Skeletal muscle satellite cell (primary cell): ENCODE measurements at regions not wholly inside any gene's neighbourhood (a gene's known extent, or its start where the extent isn't known, plus 50 kb on each side); places are given as distances from the start of the nearest gene placed in this dataset.

Experiments used
- H3K27me3 ChIP-seq: 2 replicates; pipeline ENCODE4 v1.7.0; 2013; ENCODE audit warnings: low read length; ENCODE audit not compliant: control insufficient read depth, insufficient read depth
- H3K36me3 ChIP-seq: 2 replicates; pipeline ENCODE4 v1.7.0; 2013; ENCODE audit warnings: mild to moderate bottlenecking, control low read depth, low read length; ENCODE audit not compliant: insufficient read depth
- H3K4me1 ChIP-seq: 2 replicates; pipeline ENCODE4 v1.7.0; 2013; ENCODE audit warnings: low read length; ENCODE audit not compliant: control insufficient read depth, insufficient read depth
- H3K4me2 ChIP-seq: 2 replicates; pipeline ENCODE4 v1.7.0; 2013; ENCODE audit warnings: mild to moderate bottlenecking, low read length
- H3K4me3 ChIP-seq: 2 replicates; pipeline ENCODE4 v1.7.0; 2013; ENCODE audit warnings: low read length
- H3K9ac ChIP-seq: 2 replicates; pipeline ENCODE4 v1.7.0; 2013; ENCODE audit warnings: mild to moderate bottlenecking, low read depth, low read length, moderate library complexity
- H3K9me3 ChIP-seq: replicated peaks from 2 replicates; pipeline ENCODE4 v1.7.0; 2013; ENCODE audit warnings: mild to moderate bottlenecking, control low read depth, low read length

- Histone ChIP-seq H3K36me3 (no peaks in the 10 kb centered on the region), H3K4me2 (no peak overlapping the region), H3K9me3 (peaks cover 3% of the 10 kb centered on the region), H3K27me3 (no peaks in the 10 kb centered on the region), H3K9ac (no peak overlapping the region), H3K4me1 (peaks cover 53% of the 10 kb centered on the region), H3K4me3 (no peak overlapping the region)
Observed at GRCh38 chr2:237177052-237177451, 91.4 kb downstream of the COPS8 start.

DNA sequence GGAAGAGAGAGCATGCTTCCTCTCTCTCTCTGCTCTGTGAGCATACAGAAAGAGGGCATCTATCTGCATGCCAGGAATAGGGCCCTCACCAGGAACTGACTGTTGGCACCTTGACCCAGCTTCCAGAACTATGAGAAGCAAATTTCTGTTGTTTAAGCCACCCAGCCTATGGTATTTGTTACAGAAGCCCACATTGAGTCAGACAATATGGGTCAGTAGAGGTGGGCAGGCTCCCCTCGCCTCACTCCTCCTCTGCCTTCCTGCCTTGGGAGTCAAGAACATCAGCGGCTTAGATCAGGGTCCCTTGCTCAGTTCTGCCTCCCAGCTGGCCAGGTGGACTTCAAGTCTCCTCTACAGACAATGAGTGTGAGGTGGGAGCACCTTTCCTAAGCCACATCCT, 92.3 kb downstream of the COPS8 start:
- Histone ChIP-seq H3K9me3 (peaks cover 3% of the 10 kb centered on the region), H3K9ac (peak overlapping the region; percentile 0), H3K36me3 (no peaks in the 10 kb centered on the region), H3K4me3 (no peak overlapping the region), H3K27me3 (no peaks in the 10 kb centered on the region), H3K4me2 (peak overlapping the region; percentile 25), H3K4me1 (peaks cover 53% of the 10 kb centered on the region)

DNA sequence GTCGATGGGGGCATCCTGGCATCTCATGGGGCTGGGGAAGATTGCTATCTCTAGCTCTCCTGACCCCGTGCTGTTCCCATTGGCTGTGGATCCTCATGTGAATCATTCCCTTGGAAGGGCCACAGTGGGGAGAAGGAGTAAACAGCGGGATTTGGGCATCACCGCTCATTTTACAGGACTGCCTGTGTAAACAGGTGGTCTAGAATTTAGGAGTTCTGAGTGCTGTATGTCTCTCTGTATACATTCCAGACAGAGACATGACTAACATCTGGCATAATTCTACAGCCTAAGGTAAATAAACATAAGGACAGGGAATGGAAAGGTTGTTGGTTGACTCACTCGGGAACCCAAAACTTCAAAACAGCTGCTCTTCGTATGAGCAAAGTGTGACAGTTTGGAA, 92.7 kb downstream of the COPS8 start:
- Histone ChIP-seq H3K9me3 (peaks cover 3% of the 10 kb centered on the region), H3K4me1 (peaks cover 53% of the 10 kb centered on the region), H3K36me3 (no peaks in the 10 kb centered on the region), H3K27me3 (no peaks in the 10 kb centered on the region), H3K4me3 (no peak overlapping the region), H3K9ac (peak overlapping the region; percentile 0), H3K4me2 (peak overlapping the region; percentile 25)

DNA sequence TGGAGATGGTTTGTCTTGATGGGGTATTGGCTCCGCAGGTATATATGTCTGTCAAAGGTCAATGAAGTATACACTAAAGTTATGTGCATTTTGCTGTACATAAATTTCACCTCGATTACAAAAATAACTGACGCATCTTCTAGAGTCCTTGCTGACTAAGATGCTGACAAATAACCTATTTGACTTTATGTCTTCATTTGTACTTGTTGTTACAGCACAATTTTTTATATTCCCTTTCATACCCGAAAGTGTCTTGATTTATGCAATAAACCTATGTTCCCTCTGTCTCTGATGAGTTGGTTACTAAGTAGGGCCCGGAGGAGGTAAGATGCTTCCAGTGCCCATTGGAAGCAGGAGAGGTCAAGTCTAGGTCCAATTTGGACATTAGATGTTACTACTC, 93.5 kb downstream of the COPS8 start:
- H3K27me3 ChIP-seq = no peaks in the 10 kb centered on the region
- H3K9ac ChIP-seq = peak overlapping the region; percentile 45
- peak overlapping the region; percentile 25 for H3K4me2 ChIP-seq
- peaks cover 59% of the 10 kb centered on the region for H3K4me1 ChIP-seq
- H3K9me3 ChIP-seq = no peaks in the 10 kb centered on the region
- no peak overlapping the region for H3K4me3 ChIP-seq
- no peaks in the 10 kb centered on the region for H3K36me3 ChIP-seq

GRCh38 chr2:237180187-237180586, 94.5 kb downstream of the COPS8 start:
- Histone ChIP-seq H3K9me3 (no peaks in the 10 kb centered on the region), H3K4me2 (no peak overlapping the region), H3K27me3 (no peaks in the 10 kb centered on the region), H3K36me3 (no peaks in the 10 kb centered on the region), H3K9ac (no peak overlapping the region), H3K4me1 (peaks cover 69% of the 10 kb centered on the region), H3K4me3 (no peak overlapping the region)

- Histone ChIP-seq H3K9ac (no peak overlapping the region), H3K27me3 (no peaks in the 10 kb centered on the region), H3K4me2 (no peak overlapping the region), H3K36me3 (no peaks in the 10 kb centered on the region), H3K9me3 (no peaks in the 10 kb centered on the region), H3K4me3 (no peak overlapping the region), H3K4me1 (peaks cover 69% of the 10 kb centered on the region)
Observed at GRCh38 chr2:237180987-237181386, 95.3 kb downstream of the COPS8 start.

DNA sequence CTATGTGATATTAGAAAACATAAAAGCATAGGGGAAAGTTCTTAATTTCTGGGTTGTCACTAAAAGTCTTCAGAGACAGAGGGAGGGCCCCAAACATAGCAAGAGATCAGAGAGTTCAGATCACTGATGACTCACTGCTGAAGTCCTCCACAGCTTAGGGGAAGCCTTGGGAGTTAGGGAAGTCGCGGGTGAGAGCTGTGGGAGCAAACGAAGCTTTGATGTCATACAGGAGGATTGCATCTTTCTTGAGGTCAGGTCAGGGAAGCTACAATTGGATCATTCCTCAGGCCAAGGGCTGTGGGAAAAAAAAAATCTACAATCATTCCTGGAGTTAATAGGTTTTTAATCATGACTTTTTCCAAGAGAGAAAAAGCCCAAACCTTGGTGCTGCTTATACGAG, 96.2 kb downstream of the COPS8 start:
- Histone ChIP-seq H3K27me3 (no peaks in the 10 kb centered on the region), H3K36me3 (no peaks in the 10 kb centered on the region), H3K4me3 (no peak overlapping the region), H3K9me3 (no peaks in the 10 kb centered on the region), H3K4me2 (peak overlapping the region; percentile 27), H3K4me1 (peaks cover 69% of the 10 kb centered on the region), H3K9ac (peak overlapping the region; percentile 19)

GRCh38 chr2:237182422-237183123, 96.9 kb downstream of the COPS8 start:
- H3K4me2 ChIP-seq = no peak overlapping the region
- H3K4me1 ChIP-seq = peaks cover 63% of the 10 kb centered on the region
- no peaks in the 10 kb centered on the region for H3K27me3 ChIP-seq
- H3K9ac ChIP-seq = peak overlapping the region; percentile 16
- no peak overlapping the region for H3K4me3 ChIP-seq
- H3K9me3 ChIP-seq = no peaks in the 10 kb centered on the region
- H3K36me3 ChIP-seq = no peaks in the 10 kb centered on the region

- Histone ChIP-seq H3K4me3 (no peak overlapping the region), H3K4me1 (peaks cover 46% of the 10 kb centered on the region), H3K4me2 (peak overlapping the region; percentile 33), H3K27me3 (no peaks in the 10 kb centered on the region), H3K36me3 (no peaks in the 10 kb centered on the region), H3K9ac (no peak overlapping the region), H3K9me3 (no peaks in the 10 kb centered on the region)
Observed at GRCh38 chr2:237184192-237184918, 98.7 kb downstream of the COPS8 start.

GRCh38 chr2:237184919-237185552, 99.3 kb downstream of the COPS8 start:
- Histone ChIP-seq H3K9me3 (no peaks in the 10 kb centered on the region), H3K4me1 (peaks cover 40% of the 10 kb centered on the region), H3K4me2 (peak overlapping the region; percentile 33), H3K4me3 (no peak overlapping the region), H3K36me3 (no peaks in the 10 kb centered on the region), H3K9ac (no peak overlapping the region), H3K27me3 (no peaks in the 10 kb centered on the region)

GRCh38 chr2:237185553-237185925, 99.8 kb downstream of the COPS8 start:
- H3K4me1 ChIP-seq = peaks cover 36% of the 10 kb centered on the region
- H3K4me3 ChIP-seq = no peak overlapping the region
- H3K4me2 ChIP-seq = no peak overlapping the region
- no peak overlapping the region for H3K9ac ChIP-seq
- H3K36me3 ChIP-seq = no peaks in the 10 kb centered on the region
- no peaks in the 10 kb centered on the region for H3K9me3 ChIP-seq
- H3K27me3 ChIP-seq = no peaks in the 10 kb centered on the region
